AG04450 (cell line): ENCODE measurements at regions not wholly inside any gene's neighbourhood (a gene's known extent, or its start where the extent isn't known, plus 50 kb on each side); places are given as distances from the start of the nearest gene placed in this dataset.

ENCODE experiments used
- CTCF ChIA-PET: fragments of 300-600, 350-600 bp; formaldehyde crosslinking; extraction: SDS; loops from one replicate; lab custom pipeline; 2022; ENCODE audit warnings: antibody characterized with exemption, inconsistent platforms; lab: Charles Lee
- POLR2A ChIA-PET: fragments of 350-600 bp; formaldehyde crosslinking; extraction: SDS; loops from one replicate; lab custom pipeline; 2021; ENCODE audit warnings: antibody characterized with exemption, inconsistent platforms; lab: Yijun Ruan, JAX
- DNase-seq: peaks from one replicate; pipeline ENCODE4 v3.0.0-alpha.2; 2011; ENCODE audit warnings: low read depth, low spot score
- H3K27ac ChIP-seq: one replicate; pipeline ENCODE4 v1.5.1; 2012; ENCODE audit warnings: low read depth, low read length, control low read depth
- H3K27me3 ChIP-seq: one replicate; pipeline ENCODE4 v1.6.0; 2012; ENCODE audit warnings: low read length; ENCODE audit not compliant: control insufficient read depth, insufficient read depth
- H3K4me3 ChIP-seq: 2 replicates; pipeline ENCODE4 v1.5.1; 2011; ENCODE audit warnings: mild to moderate bottlenecking, low read depth, low read length, control low read depth
- H3K9me3 ChIP-seq: 2 replicates; pipeline ENCODE4 v1.5.1; 2012; ENCODE audit warnings: low read length; ENCODE audit not compliant: control insufficient read depth, insufficient read depth
- TF ChIP-seq, protein P1 (sequence below): IDR thresholded peaks from 2 replicates; pipeline ENCODE4 v1.5.1; 2011; ENCODE audit warnings: low read depth, low read length, control low read depth, inconsistent platforms

DNA sequence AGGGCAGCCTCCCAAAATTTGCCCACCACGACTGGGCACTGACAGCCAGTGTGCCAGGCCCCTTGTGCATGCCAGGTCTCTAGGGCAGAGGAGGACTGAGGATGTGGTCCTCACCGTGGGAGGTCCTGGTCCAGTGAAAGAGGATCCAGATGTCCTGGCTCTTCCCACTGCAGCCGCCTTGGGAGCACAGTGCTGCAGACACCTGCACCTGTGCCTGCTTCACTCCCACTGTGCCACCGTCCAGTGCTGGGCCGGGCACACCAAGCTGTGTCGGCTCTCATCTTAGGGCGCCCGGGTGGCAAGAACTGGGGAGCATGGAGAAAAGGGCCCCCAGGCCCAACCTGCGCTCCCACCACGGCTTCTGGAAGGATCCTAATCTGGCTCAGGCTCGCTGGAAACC lies 1147.1 kb downstream of the BRD1 start:
- POLR2A ChIA-PET, result no interaction called here
- H3K27me3 ChIP-seq, result no peaks in the 10 kb centered on the region

DNA sequence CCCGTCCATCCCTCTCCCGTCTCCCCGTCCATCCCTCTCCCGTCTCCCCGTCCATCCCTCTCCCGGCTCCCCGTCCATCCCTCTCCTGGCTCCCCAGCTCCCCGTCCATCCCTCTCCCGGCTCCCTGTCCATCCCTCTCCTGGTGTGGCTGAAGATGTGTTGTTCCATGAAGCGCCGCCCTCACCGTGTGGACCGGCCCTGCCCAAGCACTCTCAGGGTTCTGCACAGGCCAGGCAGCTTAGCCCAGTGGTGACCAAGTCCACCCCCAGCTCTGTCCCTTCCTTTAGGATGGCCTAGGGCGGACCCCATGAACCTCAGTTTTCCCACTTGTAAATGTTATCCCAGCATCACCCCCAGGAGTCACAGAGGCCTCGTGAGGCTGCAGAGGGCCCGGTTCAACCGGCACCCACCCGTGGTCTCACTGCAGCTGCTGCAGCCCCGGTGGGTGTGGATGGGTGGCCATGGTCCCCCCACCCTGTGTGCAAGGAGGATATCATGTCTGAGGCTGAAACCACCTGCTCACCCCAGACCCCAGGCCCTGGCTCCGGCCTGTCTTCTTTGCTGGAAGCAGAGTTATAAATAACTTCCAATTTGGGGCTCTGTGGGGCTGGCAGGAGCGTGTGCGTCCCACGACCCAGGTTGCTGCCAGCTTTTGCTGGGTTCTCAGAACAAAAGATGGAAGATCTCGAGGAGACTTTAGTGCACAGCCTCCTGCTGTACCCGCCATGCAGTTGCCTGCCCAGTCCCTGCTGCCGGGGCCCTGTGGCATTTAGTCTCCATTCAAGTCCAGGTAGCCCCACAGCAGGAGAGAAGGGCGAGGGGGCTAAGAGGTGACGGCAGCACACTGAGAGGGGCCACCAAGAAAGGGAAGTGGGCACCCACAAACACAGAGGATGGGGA lies 1147.8 kb downstream of the BRD1 start:
- DNase-seq, result no peak
- TF ChIP-seq, protein P1, sequence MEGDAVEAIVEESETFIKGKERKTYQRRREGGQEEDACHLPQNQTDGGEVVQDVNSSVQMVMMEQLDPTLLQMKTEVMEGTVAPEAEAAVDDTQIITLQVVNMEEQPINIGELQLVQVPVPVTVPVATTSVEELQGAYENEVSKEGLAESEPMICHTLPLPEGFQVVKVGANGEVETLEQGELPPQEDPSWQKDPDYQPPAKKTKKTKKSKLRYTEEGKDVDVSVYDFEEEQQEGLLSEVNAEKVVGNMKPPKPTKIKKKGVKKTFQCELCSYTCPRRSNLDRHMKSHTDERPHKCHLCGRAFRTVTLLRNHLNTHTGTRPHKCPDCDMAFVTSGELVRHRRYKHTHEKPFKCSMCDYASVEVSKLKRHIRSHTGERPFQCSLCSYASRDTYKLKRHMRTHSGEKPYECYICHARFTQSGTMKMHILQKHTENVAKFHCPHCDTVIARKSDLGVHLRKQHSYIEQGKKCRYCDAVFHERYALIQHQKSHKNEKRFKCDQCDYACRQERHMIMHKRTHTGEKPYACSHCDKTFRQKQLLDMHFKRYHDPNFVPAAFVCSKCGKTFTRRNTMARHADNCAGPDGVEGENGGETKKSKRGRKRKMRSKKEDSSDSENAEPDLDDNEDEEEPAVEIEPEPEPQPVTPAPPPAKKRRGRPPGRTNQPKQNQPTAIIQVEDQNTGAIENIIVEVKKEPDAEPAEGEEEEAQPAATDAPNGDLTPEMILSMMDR, result no peak
- POLR2A ChIA-PET, result no interaction called here
- CTCF ChIA-PET, result no interaction called here
- Histone ChIP-seq H3K9me3 (peaks cover 94% of the 10 kb centered on the region), H3K27me3 (no peaks in the 10 kb centered on the region), H3K4me3 (no peak overlapping the region), H3K27ac (no peak overlapping the region)

More for the DNA sequence above, 1147.1 kb downstream of the BRD1 start:
- TF ChIP-seq, protein P1, result no peak
- no peak for DNase-seq
- Histone ChIP-seq H3K4me3 (no peak overlapping the region), H3K27ac (no peak overlapping the region), H3K9me3 (peaks cover 90% of the 10 kb centered on the region)
- CTCF ChIA-PET, result no interaction called here

DNA sequence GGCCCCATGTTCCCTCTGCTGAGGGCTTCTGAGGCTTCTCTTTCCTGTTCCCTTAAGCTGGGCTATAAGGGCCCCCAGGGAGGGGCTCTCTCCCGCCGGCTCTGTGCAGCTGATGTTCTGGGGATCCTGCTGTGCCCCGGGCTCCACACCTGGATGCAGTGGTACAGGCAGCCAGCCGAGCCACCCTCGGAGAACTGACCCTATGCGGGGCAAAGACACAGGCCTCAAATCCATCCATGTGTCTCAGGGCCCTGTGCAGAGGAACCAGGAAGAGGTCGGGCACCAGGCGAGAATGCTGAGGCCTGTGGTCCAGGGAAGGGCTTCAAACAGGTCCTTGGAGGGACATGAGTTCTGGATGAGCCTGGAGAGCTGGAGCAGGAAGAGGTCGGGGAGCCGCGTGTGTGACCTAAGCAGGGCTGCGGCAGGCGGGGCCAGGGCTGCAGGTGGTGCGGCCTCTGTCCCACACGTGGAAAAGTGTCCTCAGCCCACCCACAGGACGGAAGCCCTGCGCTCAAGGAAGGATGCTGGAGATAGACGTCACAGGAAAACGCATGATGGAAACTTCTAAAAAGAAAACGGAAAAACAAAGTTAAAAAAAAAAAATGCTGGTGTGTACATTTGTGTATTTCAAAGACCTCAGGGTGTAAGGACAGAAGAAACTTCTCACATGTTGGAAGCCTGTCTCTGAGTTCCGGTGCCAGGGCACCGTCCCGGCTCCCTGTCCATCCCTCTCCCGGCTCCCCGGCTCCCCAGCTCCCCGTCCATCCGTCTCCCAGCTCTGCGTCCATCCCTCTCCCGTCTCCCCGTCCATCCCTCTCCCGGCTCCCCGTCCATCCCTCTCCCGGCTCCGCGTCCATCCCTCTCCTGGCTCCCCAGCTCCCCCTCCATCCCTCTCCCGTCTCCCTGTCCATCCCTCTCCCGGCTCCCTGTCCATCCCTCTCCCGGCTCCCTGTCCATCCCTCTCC lies 1149.2 kb downstream of the BRD1 start:
- peaks cover 94% of the 10 kb centered on the region for H3K9me3 ChIP-seq
- POLR2A ChIA-PET, result no interaction called here
- no peak for DNase-seq
- TF ChIP-seq, protein P1, result no peak
- H3K27me3 ChIP-seq, result no peaks in the 10 kb centered on the region
- H3K4me3 ChIP-seq, result no peak overlapping the region
- CTCF ChIA-PET, result no interaction called here
- no peak overlapping the region for H3K27ac ChIP-seq

DNA sequence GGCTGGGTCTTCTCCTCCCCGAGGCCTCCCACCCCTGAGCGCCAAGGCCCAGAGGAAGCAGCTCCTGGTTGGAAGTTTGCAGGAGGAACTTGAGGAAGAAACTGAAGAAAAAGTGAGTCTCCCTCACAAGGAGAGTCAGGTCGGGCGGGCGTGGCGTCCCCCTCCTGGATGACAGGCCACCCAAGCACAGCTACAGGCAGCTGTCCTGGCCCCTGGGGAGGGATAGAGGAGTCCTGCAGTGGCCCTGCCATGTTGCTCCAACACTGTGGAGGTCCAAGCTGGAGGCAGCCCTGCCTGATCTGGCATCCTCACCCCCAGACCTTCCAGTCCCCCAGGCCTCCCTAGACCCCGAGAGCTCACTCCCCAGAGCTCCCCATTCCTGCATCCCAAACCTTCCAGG lies 1150.1 kb downstream of the BRD1 start:
- TF ChIP-seq, protein P1, result no peak
- Histone ChIP-seq H3K9me3 (peaks cover 94% of the 10 kb centered on the region), H3K4me3 (no peak overlapping the region), H3K27ac (no peak overlapping the region), H3K27me3 (no peaks in the 10 kb centered on the region)
- CTCF ChIA-PET, result no interaction called here
- no peak for DNase-seq
- POLR2A ChIA-PET, result no interaction called here
